Aorta (tissue), 5 donors: ENCODE measurements at regions not wholly inside any gene's neighbourhood (a gene's known extent, or its start where the extent isn't known, plus 50 kb on each side); places are given as distances from the start of the nearest gene placed in this dataset.
"Not testable (repeated sequence)": the region's sequence is repeated elsewhere in the genome, so short reads cannot be mapped to it uniquely, and the experiment has no call there.

Experiments
- ATAC-seq: fragments of 200-7000 bp; cut with Tn5 transposase; one replicate; pipeline ENCODE4 v1.9.1; 2022; ENCODE audit warnings: moderate library complexity; ENCODE audit not compliant: low FRiP score
- DNase-seq, 2 donors: peaks; one replicate each; pipeline ENCODE4 v3.0.0-alpha.2; 2020
- H3K27ac ChIP-seq, 2 donors: one replicate each; pipeline ENCODE4 v1.5.1; 2013; ENCODE audit warnings: low read length in 2 of 2, mild to moderate bottlenecking in 2 of 2, moderate library complexity in 2 of 2, control low read depth in 1 of 2, inconsistent platforms in 1 of 2, low read depth in 1 of 2
- H3K27me3 ChIP-seq, 2 donors: one replicate each; pipeline ENCODE4 v1.6.1; 2013; ENCODE audit warnings: control low read depth in 1 of 2, low read length in 1 of 2, mild to moderate bottlenecking in 1 of 2, moderate library complexity in 1 of 2; ENCODE audit not compliant: insufficient read depth in 2 of 2, control insufficient read depth in 1 of 2
- H3K36me3 ChIP-seq, 2 donors: one replicate each; pipeline ENCODE4 v1.6.1; 2013; ENCODE audit warnings: control low read depth in 1 of 2, low read length in 1 of 2, mild to moderate bottlenecking in 1 of 2; ENCODE audit not compliant: insufficient read depth in 2 of 2, control insufficient read depth in 1 of 2
- H3K4me1 ChIP-seq, 2 donors: one replicate each; pipeline ENCODE4 v1.6.1; 2013; ENCODE audit warnings: low read length in 2 of 2, control low read depth in 1 of 2, mild to moderate bottlenecking in 1 of 2, moderate library complexity in 1 of 2; ENCODE audit not compliant: insufficient read depth in 2 of 2, control insufficient read depth in 1 of 2
- H3K4me3 ChIP-seq, 2 donors: one replicate each; pipeline ENCODE4 v1.5.1; 2013; ENCODE audit warnings: low read length in 2 of 2, control low read depth in 1 of 2, mild to moderate bottlenecking in 1 of 2
- H3K9me3 ChIP-seq: one replicate; pipeline ENCODE4 v1.6.1; 2013; ENCODE audit warnings: mild to moderate bottlenecking, low read length; ENCODE audit not compliant: control insufficient read depth
- WGBS, 2 donors: extraction: QIAGEN DNeasy Blood & Tissue Kit; methylation state at CpG; one replicate each; pipeline ENCODE4 v1.1.7; 2013; 5-methylcytosine and 5-hydroxymethylcytosine counted together
- intact Hi-C, 2 donors: fragments of 100-400 bp; cut with DNase I; formaldehyde crosslinking; loops; one replicate each; pipeline versions ENCODE4 v1.14.2 to v1.15.0; 2022
- donor health status: healthy with polysubstance abuse.
- donor health status: Bipolar disorder and iron deficiency.
- donor health status: DM: no; HTN: no; CAD: no.
- donor health status: DM: no; HTN: no; CAD: no.
- donor health status: DM: yes; HTN: yes; CAD: no.

GRCh38 chr2:139424101-139424500 is 643.9 kb upstream of the NXPH2 start:
- WGBS, 2 donors: 58 to 65% methylated on average over 2 of the region's 2 CpGs
- no peaks in the 10 kb centered on the region for H3K27me3 ChIP-seq
- ATAC-seq: no peak

GRCh38 chr2:139411236-139411635 is 631.0 kb upstream of the NXPH2 start:
- Histone ChIP-seq H3K36me3 (no peaks in the 10 kb centered on the region), H3K27me3 (no peaks in the 10 kb centered on the region), H3K9me3 (no peaks in the 10 kb centered on the region), H3K4me1 (no peaks in the 10 kb centered on the region), H3K27ac (no peak overlapping the region), H3K4me3 (no peak overlapping the region)
- ATAC-seq (no peak), DNase-seq (no peak)
- WGBS, 2 donors: 89 to 92% methylated on average over 8 of the region's 8 CpGs
- intact Hi-C loops: no loop called here

More at GRCh38 chr2:139424101-139424500, 643.9 kb upstream of the NXPH2 start:
- Histone ChIP-seq H3K9me3 (no peaks in the 10 kb centered on the region), H3K4me1 (no peaks in the 10 kb centered on the region), H3K4me3 (no peak overlapping the region), H3K27ac (no peak overlapping the region), H3K36me3 (no peaks in the 10 kb centered on the region)
- no peak for DNase-seq
- intact Hi-C loops: no loop called here

GRCh38 chr2:139410833-139411174 is 630.6 kb upstream of the NXPH2 start:
- H3K27ac ChIP-seq, H3K36me3 ChIP-seq, intact Hi-C loops, DNase-seq, ATAC-seq, H3K27me3 ChIP-seq, H3K9me3 ChIP-seq, H3K4me3 ChIP-seq, H3K4me1 ChIP-seq: not testable (repeated sequence)
- 82 to 87% methylated on average over 15 of the region's 15 CpGs for WGBS, 2 donors

GRCh38 chr2:139410147-139410832 is 630.1 kb upstream of the NXPH2 start:
- H3K27ac ChIP-seq, H3K36me3 ChIP-seq, H3K4me1 ChIP-seq, DNase-seq, H3K27me3 ChIP-seq, H3K9me3 ChIP-seq, H3K4me3 ChIP-seq, intact Hi-C loops, ATAC-seq: not testable (repeated sequence)
- 94 to 95% methylated on average over 31 to 45 of the region's 45 CpGs for WGBS, 2 donors

- no peaks in the 10 kb centered on the region for H3K27me3 ChIP-seq
- ATAC-seq (no peak), DNase-seq (no peak)
- H3K27ac ChIP-seq: no peak overlapping the region
- 30 to 44% methylated on average over 3 of the region's 3 CpGs for WGBS, 2 donors
- H3K36me3 ChIP-seq: no peaks in the 10 kb centered on the region
- intact Hi-C loops: no loop called here
- H3K4me1 ChIP-seq: no peaks in the 10 kb centered on the region
- H3K4me3 ChIP-seq: no peak overlapping the region
- H3K9me3 ChIP-seq: no peaks in the 10 kb centered on the region
These were observed 629.0 kb upstream of the NXPH2 start for GRCh38 chr2:139409212-139409611.

- no peak for ATAC-seq
- Histone ChIP-seq H3K4me3 (no peak overlapping the region), H3K36me3 (no peaks in the 10 kb centered on the region), H3K27me3 (no peaks in the 10 kb centered on the region), H3K9me3 (no peaks in the 10 kb centered on the region), H3K4me1 (no peaks in the 10 kb centered on the region), H3K27ac (no peak overlapping the region)
- no peak for DNase-seq
- 69 to 75% methylated on average over 2 of the region's 2 CpGs for WGBS, 2 donors
- intact Hi-C loops: no loop called here
These were observed 623.8 kb upstream of the NXPH2 start for GRCh38 chr2:139403948-139404347.

GRCh38 chr2:139394801-139395200 is 614.6 kb upstream of the NXPH2 start:
- Histone ChIP-seq H3K4me3 (no peak overlapping the region), H3K4me1 (no peaks in the 10 kb centered on the region), H3K36me3 (no peaks in the 10 kb centered on the region), H3K9me3 (no peaks in the 10 kb centered on the region), H3K27ac (no peak overlapping the region), H3K27me3 (no peaks in the 10 kb centered on the region)
- no peak for DNase-seq
- ATAC-seq: no peak
- intact Hi-C loops: no loop called here
- WGBS, 2 donors: 32% methylated on average over 2 of the region's 2 CpGs

- intact Hi-C loops: no loop called here
- H3K4me3 ChIP-seq: no peak overlapping the region
- no peak for ATAC-seq
- DNase-seq: no peak
- no peaks in the 10 kb centered on the region for H3K9me3 ChIP-seq
- WGBS, 2 donors: 91 to 92% methylated on average over 2 of the region's 2 CpGs
- no peaks in the 10 kb centered on the region for H3K4me1 ChIP-seq
- no peaks in the 10 kb centered on the region for H3K36me3 ChIP-seq
- H3K27ac ChIP-seq: no peak overlapping the region
- H3K27me3 ChIP-seq: no peaks in the 10 kb centered on the region
These were observed 609.2 kb upstream of the NXPH2 start for GRCh38 chr2:139389391-139389790.

- no peaks in the 10 kb centered on the region for H3K4me1 ChIP-seq
- no peak overlapping the region for H3K27ac ChIP-seq
- H3K36me3 ChIP-seq: no peaks in the 10 kb centered on the region
- intact Hi-C loops: no loop called here
- 93 to 100% methylated on average over 1 of the region's 1 CpG for WGBS, 2 donors
- H3K4me3 ChIP-seq: no peak overlapping the region
- no peak for DNase-seq
- no peaks in the 10 kb centered on the region for H3K27me3 ChIP-seq
- no peaks in the 10 kb centered on the region for H3K9me3 ChIP-seq
- ATAC-seq: no peak
These were observed 606.2 kb upstream of the NXPH2 start for GRCh38 chr2:139386401-139386800.
